ENCODE measurements at regions not wholly inside any gene's neighbourhood (a gene's known extent, or its start where the extent isn't known, plus 50 kb on each side); places are given as distances from the start of the nearest gene placed in this dataset.

GRCh38 chr5:26538226-26538625 lies 500.2 kb downstream of the CDH9 start:
- ChIA-PET SMC1A (ENCODE audit: uncharacterized antibody, unreplicated experiment) (no interaction called here), RAD21 (ENCODE audit: unreplicated experiment) (no interaction called here), CTCF (no interaction called here), POLR2A (no interaction called here)
- DNase-seq (ENCODE audit: low read depth, low spot score) (no peak), FAIRE-seq (no peak), ATAC-seq (no peak)
- no peak overlapping the region for H3K4me2 ChIP-seq (ENCODE audit: control insufficient read depth, insufficient read depth)
- H3K36me3 ChIP-seq (ENCODE audit: control insufficient read depth in 2 of 2, insufficient read depth in 2 of 2, low read length in 1 of 2), result no peaks in the 10 kb centered on the region
- intact Hi-C loops (cut with micrococcal nuclease; ENCODE audit: unreplicated experiment) (no loop called here), in situ Hi-C loops (cut with MboI) (no loop called here)
- no peak overlapping the region for H3K27ac ChIP-seq (ENCODE audit: control insufficient read depth, insufficient read depth)
- no TSS peak for BruUV-seq (replicated peaks)
- WGBS (ENCODE audit: insufficient coverage, insufficient replicate concordance, low lambda C conversion rate, missing lambda C conversion rate), result 4% methylated on average over 1 of the region's 1 CpG
- H3K4me1 ChIP-seq (ENCODE audit: control insufficient read depth, insufficient read depth, low read length), result no peaks in the 10 kb centered on the region
- H3K4me3 ChIP-seq, result no peak overlapping the region
- no peak overlapping the region for H2AFZ ChIP-seq (ENCODE audit: control insufficient read depth, low read depth, low read length)
- H3K79me2 ChIP-seq (ENCODE audit: control insufficient read depth, insufficient read depth, low read length), result no peaks in the 10 kb centered on the region
- no peaks in the 10 kb centered on the region for H3K27me3 ChIP-seq (replicated peaks in 1 of 2; ENCODE audit: control insufficient read depth in 2 of 2, insufficient read depth in 2 of 2, low read length in 1 of 2)
- H3K9me3 ChIP-seq (replicated peaks; ENCODE audit: control insufficient read depth, insufficient read depth, low read length), result no peaks in the 10 kb centered on the region
- H3K9ac ChIP-seq (ENCODE audit: control insufficient read depth, insufficient read depth, low read length), result no peak overlapping the region
- no peaks in the 10 kb centered on the region for H4K20me1 ChIP-seq (ENCODE audit: control insufficient read depth, insufficient read depth)
- no peak for TF ChIP-seq YBX1 (IDR thresholded peaks at IDR 0.05)
- no peak for TF ChIP-seq IRF3 (IDR thresholded peaks at IDR 0.05)
- no peak for TF ChIP-seq BCL3 (IDR thresholded peaks at IDR 0.05; ENCODE audit: borderline replicate concordance, insufficient read depth, low read depth, low read length, poor library complexity, severe bottlenecking)
- no peak for TF ChIP-seq WRNIP1 (IDR thresholded peaks at IDR 0.05; ENCODE audit: borderline replicate concordance, low read depth, low read length)
- no peak for TF ChIP-seq ZBTB4 (CRISPR knock-in tag; IDR thresholded peaks at IDR 0.05)
- TF ChIP-seq ETV6 (conservative IDR thresholded peaks at IDR 0.05 in 1 of 2, IDR thresholded peaks at IDR 0.05 in 1 of 2; ENCODE audit: borderline replicate concordance in 1 of 2, low read depth in 1 of 2), result no peak
- TF ChIP-seq SPI1 (IDR thresholded peaks at IDR 0.05; ENCODE audit: borderline replicate concordance, insufficient read depth, low read depth, low read length), result no peak
- no peak for TF ChIP-seq ZNF592 (IDR thresholded peaks at IDR 0.05)
- no peak for TF ChIP-seq ZBTB11 (CRISPR knock-in tag; IDR thresholded peaks at IDR 0.05)
- TF ChIP-seq IKZF1 (conservative IDR thresholded peaks at IDR 0.05), result no peak
